HCT116 (cell line): ENCODE measurements at regions not wholly inside any gene's neighbourhood (a gene's known extent, or its start where the extent isn't known, plus 50 kb on each side); places are given as distances from the start of the nearest gene placed in this dataset.
A peak's percentile ranks its signal among the peaks of the same experiment; 100 is the strongest.

ENCODE experiments used
- ATAC-seq: fragments of 200-7000 bp; cut with Tn5 transposase; 2 replicates; pipeline ENCODE4 v1.9.1; 2020; ENCODE audit warnings: mild to moderate bottlenecking, moderate library complexity
- BruUV-seq: library from RNA; stranded (reverse); fragments of 400-500 nt; replicated peaks from 2 replicates; lab custom pipeline; 2021; lab: Mats Ljungman, UMichigan
- CTCF ChIA-PET: fragments of 300-600 bp; sonication (Branson Sonifier 250); formaldehyde crosslinking; loops from one replicate; lab custom pipeline; 2021; ENCODE audit warnings: antibody characterized with exemption; lab: Charles Lee
- POLR2A ChIA-PET: fragments of 300-600, 350-600 bp; sonication (Branson Sonifier 250); formaldehyde crosslinking; loops from one replicate; lab custom pipeline; 2021; ENCODE audit warnings: antibody characterized with exemption; lab: Charles Lee
- RAD21 ChIA-PET, 2 experiments: fragments of 300-600 bp; sonication (Branson Sonifier 250); formaldehyde crosslinking; loops; one replicate each; lab custom pipeline; 2023; ENCODE audit warnings: low total read pairs in 2 of 2; ENCODE audit not compliant: uncharacterized antibody in 2 of 2, unreplicated experiment in 2 of 2, low non-redundant PET in 1 of 2; lab: Charles Lee
- DNase-seq: peaks from one replicate; pipeline ENCODE4 v3.0.0-alpha.2; 2010; ENCODE audit warnings: low read depth, low spot score
- H2AFZ ChIP-seq: fragments of 200-600 bp; shearing (Covaris generic), sonication (generic); 2 replicates; pipeline ENCODE4 v1.6.1; 2017; ENCODE audit warnings: low read depth, mixed run types, mixed read lengths, antibody characterized with exemption, low read length; ENCODE audit not compliant: poor library complexity, severe bottlenecking
- H3K27ac ChIP-seq: 2 replicates; pipeline ENCODE4 v1.5.1; 2012; ENCODE audit warnings: low read depth, low read length
- H3K27me3 ChIP-seq: fragments of 200-600 bp; sonication (generic); 2 replicates; pipeline ENCODE4 v1.6.1; 2016; ENCODE audit warnings: mixed run types, low read length, mixed read lengths; ENCODE audit not compliant: insufficient read depth
- H3K36me3 ChIP-seq, 2 experiments: fragments of 200-500 bp in 1 of 2; fragments of 200-600 bp in 1 of 2; sonication (Bioruptor generic) in 1 of 2; sonication (generic) in 1 of 2; 2 replicates each; pipeline versions ENCODE4 v1.5.1 to v1.6.1; 2014 to 2016; ENCODE audit warnings: low read length in 2 of 2, inconsistent platforms in 1 of 2, mixed read lengths in 1 of 2, mixed run types in 1 of 2; ENCODE audit not compliant: insufficient read depth in 2 of 2, control insufficient read depth in 1 of 2
- H3K4me1 ChIP-seq, 2 experiments: fragments of 200-600 bp in 1 of 2; sonication (generic) in 1 of 2; 2 replicates each; pipeline versions ENCODE4 v1.5.1 to v1.6.1; 2012 to 2017; ENCODE audit warnings: low read length in 2 of 2, inconsistent platforms in 1 of 2, mild to moderate bottlenecking in 1 of 2, mixed read lengths in 1 of 2, mixed run types in 1 of 2, moderate library complexity in 1 of 2; ENCODE audit not compliant: insufficient read depth in 2 of 2, control insufficient read depth in 1 of 2
- H3K4me2 ChIP-seq: fragments of 200-600 bp; sonication (generic); 2 replicates; pipeline ENCODE4 v1.6.1; 2017; ENCODE audit warnings: mixed run types, low read length, mixed read lengths
- H3K4me3 ChIP-seq, 2 experiments: fragments of 200-600 bp in 1 of 2; sonication (generic) in 1 of 2; replicated peaks in 1 of 2; 2 replicates each; pipeline ENCODE4 v1.5.1; 2011 to 2016; ENCODE audit warnings: low read length in 2 of 2, control low read depth in 1 of 2, low read depth in 1 of 2, mild to moderate bottlenecking in 1 of 2, mixed read lengths in 1 of 2, mixed run types in 1 of 2
- H3K79me2 ChIP-seq: fragments of 200-600 bp; sonication (generic); 2 replicates; pipeline ENCODE4 v1.6.1; 2017; ENCODE audit warnings: mild to moderate bottlenecking, mixed run types, low read length, moderate library complexity, mixed read lengths; ENCODE audit not compliant: insufficient read depth
- H3K9ac ChIP-seq: fragments of 200-600 bp; sonication (generic); 2 replicates; pipeline ENCODE4 v1.6.1; 2016; ENCODE audit warnings: low read length, mixed read lengths
- H3K9me2 ChIP-seq: fragments of 200-600 bp; sonication (generic), shearing (Covaris generic); 2 replicates; pipeline ENCODE4 v1.6.1; 2017; ENCODE audit warnings: mixed run types, mild to moderate bottlenecking, moderate library complexity; ENCODE audit not compliant: insufficient read depth
- H3K9me3 ChIP-seq, 2 experiments: fragments of 200-500 bp in 1 of 2; fragments of 200-600 bp in 1 of 2; sonication (Bioruptor generic) in 1 of 2; sonication (generic) in 1 of 2; 2 replicates each; pipeline ENCODE4 v1.6.1; 2014 to 2017; ENCODE audit warnings: low read length in 2 of 2, mixed read lengths in 2 of 2, inconsistent platforms in 1 of 2, low read depth in 1 of 2, mild to moderate bottlenecking in 1 of 2, mixed run types in 1 of 2, moderate library complexity in 1 of 2; ENCODE audit not compliant: control insufficient read depth in 1 of 2, insufficient read depth in 1 of 2
- H4K20me1 ChIP-seq: fragments of 200-600 bp; sonication (generic), shearing (Covaris generic); 2 replicates; pipeline ENCODE4 v1.6.1; 2017; ENCODE audit warnings: mixed run types, mild to moderate bottlenecking, moderate library complexity; ENCODE audit not compliant: insufficient read depth
- ATF3 ChIP-seq: IDR thresholded peaks from 2 replicates; pipeline ENCODE4 v1.6.1; 2012
- EZH2 ChIP-seq: fragments of 200-600 bp; sonication (generic); IDR thresholded peaks from 2 replicates; pipeline ENCODE4 v1.6.1; 2017; ENCODE audit warnings: antibody characterized with exemption, mixed run types
- FOSL1 ChIP-seq: IDR thresholded peaks from 2 replicates; pipeline ENCODE4 v1.6.1; 2012; ENCODE audit warnings: low read depth
- intact Hi-C: fragments of 100-400 bp; cut with micrococcal nuclease; formaldehyde crosslinking; loops from 2 replicates; pipeline ENCODE4 v1.10.0; 2022

- H3K4me3 ChIP-seq, result no peak overlapping the region
- H3K27me3 ChIP-seq, result no peaks in the 10 kb centered on the region
- intact Hi-C loops, result no loop called here
- CTCF ChIA-PET, result no interaction called here
- H3K4me2 ChIP-seq, result no peak overlapping the region
- no peaks in the 10 kb centered on the region for H3K9me2 ChIP-seq
- H3K4me1 ChIP-seq, result peaks cover 34 to 57% of the 10 kb centered on the region in 2 experiments
- H3K27ac ChIP-seq, result no peak overlapping the region
- no peaks in the 10 kb centered on the region for H4K20me1 ChIP-seq
- DNase-seq (no peak), ATAC-seq (no peak)
- no peaks in the 10 kb centered on the region for H3K9me3 ChIP-seq
- RAD21 ChIA-PET, result no interaction called here
- BruUV-seq, result no TSS peak
- peaks cover 89% of the 10 kb centered on the region for H3K79me2 ChIP-seq
- TF ChIP-seq ATF3 (no peak), FOSL1 (0 out of 2 replicates have a peak, but pooled peaks have one; percentile 6)
- POLR2A ChIA-PET, result no interaction called here
- no peak overlapping the region for H2AFZ ChIP-seq
- H3K36me3 ChIP-seq, result peaks cover 5 to 13% of the 10 kb centered on the region in 2 experiments; a peak in 3 of 4 replicates
- H3K9ac ChIP-seq, result no peak overlapping the region
Observed at GRCh38 chr19:46919324-46919723, 58.5 kb downstream of the ARHGAP35 start.

GRCh38 chr19:46920362-46920761 lies 59.6 kb downstream of the ARHGAP35 start:
- Histone ChIP-seq H3K36me3 (peaks cover 5 to 13% of the 10 kb centered on the region in 2 experiments; a peak in 3 of 4 replicates), H3K27me3 (no peaks in the 10 kb centered on the region), H2AFZ (no peak overlapping the region), H3K27ac (no peak overlapping the region), H3K4me1 (peaks cover 34 to 57% of the 10 kb centered on the region in 2 experiments), H4K20me1 (no peaks in the 10 kb centered on the region), H3K9ac (no peak overlapping the region), H3K9me3 (no peaks in the 10 kb centered on the region), H3K79me2 (peaks cover 87% of the 10 kb centered on the region), H3K4me2 (no peak overlapping the region), H3K9me2 (no peaks in the 10 kb centered on the region), H3K4me3 (no peak overlapping the region)
- DNase-seq, result no peak
- TF ChIP-seq EZH2, result no peak
- BruUV-seq, result no TSS peak
- ChIA-PET POLR2A (no interaction called here), RAD21 (no interaction called here), CTCF (no interaction called here)
- no peak for ATAC-seq
- intact Hi-C loops, result no loop called here
